Small intestine (tissue), 7 donors: ENCODE measurements at regions not wholly inside any gene's neighbourhood (a gene's known extent, or its start where the extent isn't known, plus 50 kb on each side); places are given as distances from the start of the nearest gene placed in this dataset.
"Not testable (repeated sequence)": the region's sequence is repeated elsewhere in the genome, so short reads cannot be mapped to it uniquely, and the experiment has no call there.

Source experiments
- DNase-seq, 2 donors: peaks; one replicate each; pipeline versions ENCODE4 v3.0.0 to v3.0.0-alpha.2; 2013
- FAIRE-seq: peaks from 2 replicates; lab custom pipeline; 2012; peaks lifted over from hg19 to GRCh38; lab: Jason Lieb, UNC
- H3K27ac ChIP-seq, 3 donors: one replicate each; pipeline ENCODE4 v1.5.1; 2013; ENCODE audit warnings: low read length in 2 of 3, mild to moderate bottlenecking in 2 of 3, control low read depth in 1 of 3, inconsistent platforms in 1 of 3, low read depth in 1 of 3, moderate library complexity in 1 of 3
- H3K27me3 ChIP-seq, 3 donors: one replicate each; pipeline ENCODE4 v1.6.1; 2013; ENCODE audit warnings: low read length in 3 of 3, inconsistent platforms in 1 of 3; ENCODE audit not compliant: control insufficient read depth in 3 of 3, insufficient read depth in 3 of 3
- H3K36me3 ChIP-seq, 3 donors: one replicate each; pipeline ENCODE4 v1.6.1; 2013; ENCODE audit warnings: low read length in 3 of 3, inconsistent platforms in 1 of 3, low read depth in 1 of 3, mild to moderate bottlenecking in 1 of 3, moderate library complexity in 1 of 3; ENCODE audit not compliant: control insufficient read depth in 3 of 3, insufficient read depth in 2 of 3
- H3K4me1 ChIP-seq, 3 donors: one replicate each; pipeline ENCODE4 v1.6.1; 2013; ENCODE audit warnings: low read length in 2 of 3, inconsistent platforms in 1 of 3, low read depth in 1 of 3, mild to moderate bottlenecking in 1 of 3, moderate library complexity in 1 of 3; ENCODE audit not compliant: control insufficient read depth in 3 of 3, insufficient read depth in 2 of 3
- H3K4me3 ChIP-seq, 3 donors: one replicate each; pipeline ENCODE4 v1.5.1; 2013; ENCODE audit warnings: low read length in 3 of 3, control low read depth in 1 of 3, inconsistent platforms in 1 of 3, low read depth in 1 of 3, mild to moderate bottlenecking in 1 of 3, moderate library complexity in 1 of 3
- H3K9me3 ChIP-seq, 2 donors: one replicate each; pipeline ENCODE4 v1.6.1; 2013; ENCODE audit warnings: low read depth in 1 of 2, low read length in 1 of 2; ENCODE audit not compliant: control insufficient read depth in 2 of 2, insufficient read depth in 1 of 2
- WGBS, 3 donors: extraction: QIAGEN DNeasy Blood & Tissue Kit; methylation state at CpG; one replicate each; pipeline ENCODE4 v1.1.7; 2013; 5-methylcytosine and 5-hydroxymethylcytosine counted together
- donor health status: healthy with polysubstance abuse.
- donor health status: control.
- donor health status: control.
- donor health status: Bipolar disorder and iron deficiency.
- donor health status: healthy.

DNA sequence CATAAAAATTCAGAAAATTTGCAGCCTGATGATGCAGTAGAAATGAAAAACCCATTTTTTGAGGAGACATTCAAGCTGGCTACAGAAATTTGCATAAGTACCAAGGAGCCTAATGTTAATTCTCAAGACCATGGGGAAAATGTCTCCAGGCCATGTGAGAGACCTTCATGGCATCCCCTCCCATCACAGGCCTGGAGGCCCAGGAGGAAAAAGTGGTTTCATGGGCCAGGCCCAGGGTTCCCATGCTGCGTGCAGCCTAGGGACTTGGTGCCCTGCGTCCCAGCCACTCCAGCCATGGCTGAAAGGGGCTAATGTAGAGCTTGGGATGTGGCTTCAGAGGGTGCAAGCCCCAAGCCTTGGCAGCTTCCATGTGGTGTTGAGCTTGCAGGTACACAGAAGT lies 55.3 kb upstream of the FRMPD4 start:
- H3K36me3 ChIP-seq, H3K9me3 ChIP-seq, H3K4me3 ChIP-seq, H3K27me3 ChIP-seq, DNase-seq, H3K4me1 ChIP-seq, H3K27ac ChIP-seq, FAIRE-seq: not testable (repeated sequence)
- 74 to 95% (median 79%) methylated on average over 2 of the region's 2 CpGs for WGBS, 3 donors
